NCI-H446 treated with DMSO at 0.1 percent for 48 hours (cell line): ENCODE measurements at regions not wholly inside any gene's neighbourhood (a gene's known extent, or its start where the extent isn't known, plus 50 kb on each side); places are given as distances from the start of the nearest gene placed in this dataset.
"Not testable (repeated sequence)": the region's sequence is repeated elsewhere in the genome, so short reads cannot be mapped to it uniquely, and the experiment has no call there.

Experiments
- DNase-seq: peaks from one replicate; lab custom pipeline; 2025; lab: John Stamatoyannopoulos, UW

DNA sequence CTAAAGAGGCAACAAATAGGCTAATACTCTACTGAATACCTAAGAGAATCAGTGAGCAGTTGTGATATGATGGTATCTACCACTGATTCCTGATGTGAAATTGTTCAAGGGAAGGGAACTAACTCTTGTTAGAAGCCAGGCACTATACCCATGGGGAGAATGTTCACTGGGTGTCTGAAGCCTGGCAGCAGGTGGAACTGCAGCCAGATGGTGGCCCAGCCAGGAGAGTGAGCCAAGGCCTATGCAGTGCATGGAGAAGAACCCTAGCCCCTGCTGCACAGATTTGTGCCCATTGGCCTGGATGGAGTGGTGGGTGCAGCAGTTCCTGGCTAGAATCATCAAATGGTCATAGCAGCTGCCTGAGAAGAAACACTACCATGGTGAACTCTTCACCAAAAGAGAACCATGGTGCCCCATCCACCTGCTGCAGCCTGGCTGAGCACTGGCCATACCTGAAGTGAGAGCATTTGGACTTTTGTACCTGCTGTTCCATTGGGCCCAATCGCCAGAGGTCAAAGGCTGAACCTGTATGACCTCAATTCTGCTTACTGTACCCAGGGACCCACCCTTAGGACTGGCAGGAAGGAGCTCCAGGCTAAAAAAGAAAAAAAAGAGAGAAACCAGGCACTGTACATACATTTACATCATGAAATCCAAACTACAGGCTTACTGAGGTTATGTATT, 118.8 kb upstream of the IVNS1ABP start:
- no peak for DNase-seq

DNA sequence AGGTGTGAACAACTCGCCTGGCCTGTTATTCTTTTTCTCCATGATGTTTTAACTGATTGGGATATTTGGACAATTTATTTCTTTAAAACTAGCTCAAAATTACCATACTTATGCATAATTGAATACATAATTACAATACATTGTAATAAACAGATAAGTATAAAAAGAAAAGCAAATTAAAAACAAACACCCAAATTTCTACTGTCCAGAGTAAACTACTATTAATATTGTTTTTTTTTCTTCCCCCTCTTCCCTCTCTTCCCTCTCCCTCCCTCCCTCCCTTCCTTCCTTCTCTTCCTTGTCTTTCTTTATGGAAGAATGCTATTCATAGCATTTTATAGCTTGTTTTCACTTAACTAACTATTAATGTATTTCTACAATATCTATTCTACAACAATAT, 117.7 kb upstream of the IVNS1ABP start:
- no peak for DNase-seq

DNA sequence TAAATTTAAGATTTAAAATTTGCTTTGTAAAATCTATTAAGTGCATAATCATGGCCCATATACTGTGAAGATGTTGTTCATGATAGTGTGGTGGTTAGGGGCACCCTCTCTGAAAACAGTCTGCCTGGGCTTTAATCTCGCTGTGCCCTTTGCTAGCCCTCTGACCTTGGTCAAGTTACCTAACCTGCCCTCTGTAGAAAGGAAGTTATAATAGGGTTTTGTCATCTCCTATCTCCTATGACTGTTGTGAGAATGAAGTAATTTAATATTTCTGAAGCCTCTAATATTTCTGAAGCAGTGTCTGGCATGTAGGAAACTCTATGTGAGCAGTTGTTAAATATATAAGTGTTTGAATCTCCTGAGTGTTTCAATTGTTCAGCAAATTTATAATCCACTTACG, 116.6 kb upstream of the IVNS1ABP start:
- no peak for DNase-seq

DNA sequence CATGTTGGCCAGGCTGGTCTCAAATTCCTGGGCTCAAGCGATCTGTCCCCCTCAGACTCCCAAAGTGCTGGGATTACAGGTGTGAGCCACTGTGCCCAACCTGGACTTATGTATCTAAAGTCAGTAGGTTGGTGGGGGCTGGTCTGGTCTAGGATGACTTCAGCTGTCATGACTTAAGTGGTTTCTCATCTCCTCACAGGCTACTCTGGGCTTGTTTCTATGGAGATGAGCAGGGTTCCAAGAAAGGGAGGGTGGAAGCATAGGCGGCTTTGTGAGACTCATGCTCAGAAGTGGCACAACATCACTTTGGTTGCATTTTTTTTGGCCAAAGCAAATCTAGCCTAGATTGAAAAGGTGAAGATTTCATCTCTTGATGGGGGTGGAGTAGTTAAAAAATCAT, 115.9 kb upstream of the IVNS1ABP start:
- no peak for DNase-seq

DNA sequence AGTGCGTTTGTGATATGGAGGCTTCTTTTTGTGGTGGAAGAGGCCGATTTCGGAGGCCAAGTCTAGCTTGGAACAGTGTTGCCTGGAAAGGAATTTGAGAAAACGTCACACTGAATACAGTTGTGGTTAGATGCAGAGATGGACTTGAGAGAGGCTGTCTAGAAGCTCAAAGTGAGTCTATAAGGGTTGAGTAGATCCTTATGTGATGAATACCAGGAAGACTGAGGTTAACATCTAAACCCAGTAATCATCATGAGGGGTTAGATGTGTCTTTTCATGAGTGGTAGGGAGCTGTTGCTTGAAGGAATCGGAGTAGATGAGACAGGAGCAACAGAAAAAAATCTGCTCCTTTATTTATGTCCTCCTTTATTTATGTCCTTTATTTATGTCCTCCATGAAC, 114.6 kb upstream of the IVNS1ABP start:
- DNase-seq, result no peak

DNA sequence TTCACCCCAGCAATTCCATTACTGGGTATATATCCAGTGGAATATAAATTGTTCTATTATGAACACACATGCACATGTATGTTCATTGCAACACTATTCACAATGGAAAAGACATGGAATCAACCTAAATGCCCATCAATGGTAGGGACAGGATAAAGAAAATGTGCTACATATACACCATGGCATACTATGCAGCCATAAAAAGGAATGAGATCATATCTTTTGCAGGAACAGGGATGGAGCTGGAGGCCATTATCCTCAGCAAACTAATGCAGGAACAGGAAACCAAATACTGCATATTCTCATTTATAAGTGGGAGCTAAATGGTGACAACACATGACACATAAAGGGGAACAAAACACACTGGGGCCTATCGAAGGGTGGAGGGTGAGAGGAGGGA, 112.6 kb upstream of the IVNS1ABP start:
- DNase-seq, result not testable (repeated sequence)

DNA sequence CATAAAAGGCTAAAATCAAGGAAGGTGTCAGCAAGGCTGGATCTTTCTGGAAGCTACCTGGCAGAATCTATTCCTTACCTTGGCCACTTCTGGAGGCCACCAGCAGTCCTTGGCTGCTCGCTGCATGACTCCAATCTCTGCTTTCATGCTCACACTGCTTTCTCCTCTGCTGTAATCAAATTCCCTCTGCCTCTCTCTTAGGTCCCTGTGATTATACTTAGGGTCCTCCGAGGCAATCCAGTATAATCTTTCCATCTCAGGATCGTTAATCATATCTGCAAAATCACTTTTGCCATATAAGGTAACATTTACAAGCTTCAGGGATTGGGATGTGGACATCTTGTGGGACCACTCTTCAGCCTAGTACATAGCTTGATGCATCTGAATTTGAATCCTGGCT, 110.7 kb upstream of the IVNS1ABP start:
- no peak for DNase-seq

DNA sequence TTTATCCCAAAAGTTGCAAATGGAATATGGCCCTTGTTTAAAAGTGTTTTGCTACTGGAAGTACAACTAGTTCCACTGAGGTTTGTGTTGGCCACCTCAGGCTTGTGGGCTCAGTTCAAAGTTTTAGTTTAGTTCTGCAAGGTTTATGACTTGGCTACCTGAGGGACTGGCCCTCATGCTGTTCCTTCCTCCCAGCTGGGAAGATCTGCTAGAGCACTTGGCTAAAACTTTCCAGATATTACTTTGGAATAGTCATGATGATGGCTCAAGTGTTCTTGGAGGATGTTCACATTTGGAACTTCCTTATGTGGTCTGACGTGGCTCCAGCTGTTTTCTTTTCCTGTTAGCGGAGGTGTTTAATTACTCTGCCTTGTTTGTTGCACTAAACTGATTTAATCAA, 110.2 kb upstream of the IVNS1ABP start:
- DNase-seq, result no peak

DNA sequence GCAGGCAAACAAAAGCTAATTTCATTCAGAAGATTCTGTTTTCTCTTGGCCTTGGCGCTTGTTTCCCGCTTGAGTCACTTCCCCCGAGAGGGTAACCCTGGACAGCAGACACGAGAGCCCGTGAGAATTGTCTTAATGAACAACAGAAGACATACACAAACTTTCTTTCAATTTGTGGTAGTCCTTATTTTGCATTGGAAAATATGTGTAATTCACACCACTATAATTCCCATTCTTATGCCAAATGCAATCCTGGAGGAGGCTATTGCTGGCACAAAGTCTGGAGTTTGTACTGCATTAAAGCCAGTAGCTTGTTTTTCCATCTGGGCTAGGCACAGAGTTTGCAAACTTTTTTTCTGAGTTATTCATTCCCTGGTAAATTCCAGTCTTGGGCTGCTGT, 109.8 kb upstream of the IVNS1ABP start:
- no peak for DNase-seq

DNA sequence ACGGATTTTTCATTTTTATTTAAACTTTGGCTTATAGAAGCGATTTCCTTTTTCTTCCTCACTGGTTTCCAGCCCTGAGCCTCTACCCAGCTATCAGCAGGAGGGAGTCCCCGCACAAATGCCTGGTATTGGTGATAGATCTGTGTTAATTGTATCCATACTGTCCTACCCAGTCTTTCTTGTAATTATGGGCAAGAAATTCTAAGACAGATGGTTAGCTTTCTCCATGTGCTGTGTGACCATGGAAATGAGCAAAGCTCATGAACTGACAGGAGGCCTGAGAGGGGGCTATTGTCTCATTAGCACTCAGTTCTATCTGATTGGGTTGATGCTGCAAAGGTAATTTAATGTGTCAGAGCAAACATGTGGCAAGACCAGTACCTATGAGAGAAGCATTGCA, 108.1 kb upstream of the IVNS1ABP start:
- DNase-seq, result peak; percentile 67

DNA sequence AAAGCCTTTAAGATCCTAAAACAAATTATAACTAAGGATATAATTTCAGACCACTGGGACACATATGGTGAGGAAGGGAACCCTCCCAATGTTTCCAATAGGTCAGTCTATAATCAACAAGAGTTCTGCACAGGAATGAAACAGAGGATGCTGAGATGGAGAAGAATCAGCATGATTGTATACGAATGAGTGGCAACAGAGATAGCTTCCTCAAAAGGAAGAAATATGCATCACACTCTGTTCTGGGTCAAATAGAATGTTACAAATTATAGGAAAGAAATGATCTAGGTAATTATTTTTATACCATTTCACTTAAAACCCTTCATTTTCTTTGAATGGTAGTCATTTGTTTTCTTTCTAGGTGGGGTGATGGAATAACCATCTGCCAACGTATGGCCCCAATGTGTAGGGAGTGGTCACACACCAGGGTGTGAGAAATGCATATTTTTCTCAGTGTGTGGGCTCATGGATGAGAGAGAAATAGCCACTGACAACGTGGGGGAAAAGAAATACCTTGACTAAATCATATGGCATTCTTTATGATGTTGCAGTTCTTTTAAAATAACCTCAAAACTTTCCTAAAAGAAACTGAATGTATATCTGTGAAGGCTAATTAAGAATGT, 104.6 kb upstream of the IVNS1ABP start:
- no peak for DNase-seq

DNA sequence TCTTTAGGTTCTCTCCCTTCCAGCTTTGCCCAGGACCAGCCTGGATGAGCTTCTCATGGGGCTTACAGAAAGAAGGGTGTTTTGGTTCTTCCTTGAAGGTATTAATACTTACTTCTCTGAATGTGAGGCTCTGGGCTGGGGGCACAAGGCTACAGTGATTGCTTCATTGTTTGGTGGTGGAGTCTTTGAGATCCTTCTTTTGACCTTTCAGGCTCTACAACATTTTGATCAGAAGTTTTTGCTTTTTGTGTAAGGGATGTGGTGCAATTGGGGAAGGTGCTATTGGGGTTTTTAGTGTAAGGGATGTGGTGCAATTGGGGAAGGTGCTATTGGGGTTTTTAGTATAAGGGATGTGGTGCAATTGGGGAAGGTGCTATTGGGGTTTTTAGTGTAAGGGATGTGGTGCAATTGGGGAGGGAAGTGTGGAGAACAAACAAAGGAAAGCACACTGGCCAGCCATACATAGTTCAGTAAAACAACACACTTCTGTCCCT, 103.6 kb upstream of the IVNS1ABP start:
- DNase-seq, result no peak

DNA sequence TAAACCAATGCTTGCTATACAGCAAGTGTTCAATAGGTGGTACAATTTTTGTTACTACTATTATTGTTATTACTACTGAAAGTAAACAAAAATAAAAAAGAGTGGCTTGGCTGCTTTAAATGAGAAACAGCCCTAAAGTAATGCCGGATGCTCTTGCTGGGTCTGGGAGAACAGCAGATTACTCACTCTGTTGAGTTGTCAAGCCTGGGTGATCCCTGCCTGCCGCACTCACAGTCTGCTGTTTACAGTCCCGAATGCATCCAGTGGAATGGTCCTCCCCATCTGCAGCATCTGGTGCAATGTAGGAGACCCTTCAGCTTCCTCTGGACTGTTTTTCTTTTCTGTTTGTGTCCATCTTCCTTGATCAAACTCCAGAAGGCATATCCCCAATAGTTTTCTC, 102.7 kb upstream of the IVNS1ABP start:
- no peak for DNase-seq

DNA sequence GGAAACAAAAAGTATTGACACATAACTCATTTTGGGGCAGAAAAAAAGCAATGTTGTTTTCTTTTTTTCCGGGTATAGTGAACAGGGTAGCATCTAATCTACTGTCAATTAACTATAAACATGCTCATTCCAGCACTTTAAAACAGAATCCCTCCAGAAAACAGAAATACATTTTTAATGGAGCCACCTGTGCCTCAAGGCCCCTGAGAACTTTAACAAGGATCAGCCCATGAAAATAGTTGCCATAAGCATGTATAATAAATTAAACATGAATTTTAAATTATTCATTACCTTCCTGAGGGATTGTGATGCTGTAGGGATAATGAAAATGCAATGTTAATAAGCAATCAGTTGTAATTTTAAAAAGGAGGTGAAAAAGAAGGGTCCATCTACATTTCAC, 101.4 kb upstream of the IVNS1ABP start:
- no peak for DNase-seq

DNA sequence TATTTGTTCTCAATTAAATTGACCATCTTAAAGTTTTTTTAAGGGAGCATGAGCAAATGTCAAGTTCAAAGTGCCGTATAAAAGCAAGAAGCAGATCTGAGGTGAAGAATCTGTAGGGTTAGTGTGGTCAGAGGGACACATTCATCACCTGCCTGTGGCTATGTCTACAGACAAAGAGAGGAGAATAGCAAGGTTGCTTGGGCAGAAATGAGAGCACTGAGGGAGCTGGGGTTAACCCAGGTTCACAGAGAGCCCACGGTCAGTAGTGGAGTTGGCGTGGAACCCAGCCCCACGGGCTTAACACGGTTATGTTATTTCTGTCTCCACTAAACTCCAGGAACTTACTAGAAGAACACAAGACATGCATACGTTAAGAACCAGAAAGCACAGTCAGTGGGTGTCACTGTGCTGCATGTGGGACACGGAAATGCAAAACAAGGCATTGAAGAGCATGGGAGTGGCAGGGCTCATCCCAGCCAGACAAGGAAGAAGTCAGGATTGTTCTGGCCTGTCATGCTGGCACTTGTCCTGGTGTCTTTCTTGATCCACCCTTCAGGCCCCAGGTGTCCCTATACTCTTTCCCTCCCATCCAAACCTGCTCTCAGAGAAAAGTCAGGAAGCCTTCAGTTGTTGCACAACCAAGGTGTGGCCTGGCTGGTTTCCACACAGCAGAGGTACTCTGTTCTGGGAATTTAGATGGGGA, 95.5 kb upstream of the IVNS1ABP start:
- no peak for DNase-seq

DNA sequence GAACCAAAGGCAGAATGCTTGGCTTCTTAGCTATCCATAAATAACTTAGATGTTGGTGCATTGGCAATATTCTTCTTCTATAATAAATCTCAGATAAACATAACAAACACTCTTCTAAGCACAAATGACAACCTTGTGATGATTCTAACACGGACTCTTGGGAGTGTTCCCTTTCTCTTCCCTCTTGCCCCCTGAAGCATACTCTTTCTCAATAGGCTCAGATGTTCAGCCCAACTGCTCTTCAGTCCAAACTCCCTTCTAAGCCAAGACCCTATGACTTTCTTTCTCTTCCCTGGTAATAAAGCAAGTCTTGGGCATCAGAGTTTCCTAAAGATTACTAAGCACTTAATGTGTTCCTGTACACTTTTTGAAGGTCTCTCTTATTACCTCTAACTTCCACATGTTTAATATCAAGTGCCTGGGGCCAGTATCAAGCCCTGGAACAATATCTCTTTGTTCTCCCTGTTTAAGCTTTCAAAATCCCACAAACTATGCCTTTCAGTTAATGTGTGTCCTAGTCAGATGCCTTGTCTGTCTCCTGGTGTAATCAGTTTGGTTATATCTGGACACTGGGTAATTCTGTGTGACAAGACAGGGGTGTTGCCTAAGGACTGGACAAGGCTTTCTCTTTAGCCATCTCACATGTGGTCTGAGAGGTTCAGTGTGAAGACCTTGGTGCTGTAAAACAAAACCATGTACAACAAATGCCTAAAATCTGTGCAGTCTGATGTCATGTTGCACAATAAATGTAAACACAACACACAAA, 92.9 kb upstream of the IVNS1ABP start:
- DNase-seq, result no peak

DNA sequence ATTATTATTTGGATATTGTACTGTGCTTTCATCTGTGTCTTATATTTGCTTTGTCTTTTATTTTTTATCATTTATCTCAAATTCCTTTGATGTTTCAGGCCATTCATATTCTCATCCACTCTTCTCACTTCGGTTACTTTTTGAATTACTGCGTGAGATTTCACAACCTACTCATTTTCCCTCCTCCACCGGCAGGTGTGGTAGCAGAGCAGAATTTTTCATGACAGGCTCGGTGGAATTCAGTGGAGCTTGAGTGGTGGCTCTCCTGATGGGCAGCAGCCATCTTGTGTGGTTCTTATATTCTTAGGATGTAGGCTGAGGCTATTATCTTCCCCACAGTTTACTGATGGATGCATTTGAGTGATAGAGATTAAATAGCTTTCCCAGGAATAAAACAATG, 92.3 kb upstream of the IVNS1ABP start:
- DNase-seq, result no peak

DNA sequence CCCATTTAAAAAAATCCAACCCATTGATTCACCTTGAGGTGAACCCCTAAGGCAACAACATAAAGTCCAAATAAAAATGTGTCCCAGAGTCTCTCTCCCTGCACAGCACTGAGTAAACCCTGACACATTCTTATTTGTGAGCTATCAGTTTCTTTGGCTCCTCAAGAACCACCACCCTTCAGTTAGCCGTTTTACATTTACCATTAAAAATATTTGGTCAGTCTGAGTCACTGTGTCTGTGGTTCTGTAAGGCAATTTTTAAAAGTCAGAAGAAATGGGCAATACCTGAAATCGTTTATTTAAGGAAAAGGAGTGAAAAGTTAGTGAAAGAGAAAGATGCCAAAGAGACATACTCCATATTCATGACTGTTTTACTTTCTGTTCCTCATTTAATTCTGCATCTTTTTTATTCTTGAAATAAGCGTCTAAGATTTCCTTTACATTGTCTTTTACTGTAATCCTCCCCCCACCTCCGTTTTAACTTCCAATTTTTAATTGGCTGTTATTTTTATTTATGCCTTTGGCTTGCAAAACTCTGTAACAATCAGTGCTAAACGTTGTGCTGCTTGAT, 91.7 kb upstream of the IVNS1ABP start:
- DNase-seq, result no peak

DNA sequence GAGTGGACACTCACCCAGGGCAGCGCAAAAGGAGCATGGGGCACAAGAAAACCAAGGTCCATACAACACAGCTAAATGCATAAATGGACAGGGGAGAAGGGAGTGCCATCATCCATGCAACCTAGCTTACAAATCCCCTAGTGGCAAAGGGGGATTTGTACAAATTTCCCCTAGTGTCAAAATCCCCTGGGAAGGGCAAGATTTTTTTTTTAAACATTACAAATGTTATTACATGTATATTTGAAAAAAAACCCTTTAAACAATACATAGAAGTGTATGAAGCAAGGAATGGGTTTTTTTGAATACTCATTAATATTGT, 89.6 kb upstream of the IVNS1ABP start:
- no peak for DNase-seq

DNA sequence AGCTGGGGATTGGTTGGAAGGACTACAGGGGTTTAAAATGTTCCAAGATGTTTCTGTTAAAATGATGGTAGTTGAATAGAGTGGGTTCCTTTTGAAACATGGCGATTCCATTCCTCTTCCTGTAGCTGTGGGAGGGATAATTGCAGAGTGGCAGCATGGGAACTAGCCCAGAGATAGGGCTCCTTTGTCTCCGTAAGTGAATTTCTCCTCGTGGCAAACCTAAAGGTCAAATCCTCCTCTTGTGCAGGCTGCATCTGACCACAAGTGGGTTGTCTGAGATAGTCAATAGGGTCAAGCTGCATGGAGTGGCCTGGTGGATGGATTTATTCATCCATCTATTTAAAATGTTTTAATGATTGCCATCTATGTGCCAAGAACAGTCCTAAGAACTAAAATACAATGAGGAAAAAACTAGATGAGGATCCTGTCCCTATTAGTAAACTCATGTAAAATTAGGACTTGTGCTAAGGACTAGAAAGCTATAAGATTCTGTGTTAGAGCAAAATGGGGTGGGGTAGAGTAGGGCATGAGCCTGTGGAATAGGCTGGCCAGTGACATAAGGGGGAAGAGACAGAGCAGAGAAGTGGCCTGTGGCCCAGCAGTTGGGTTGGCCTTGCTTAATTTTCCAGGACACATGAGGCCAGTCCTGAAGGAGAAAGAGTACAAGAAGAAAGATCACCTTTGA, 89.1 kb upstream of the IVNS1ABP start:
- no peak for DNase-seq

DNA sequence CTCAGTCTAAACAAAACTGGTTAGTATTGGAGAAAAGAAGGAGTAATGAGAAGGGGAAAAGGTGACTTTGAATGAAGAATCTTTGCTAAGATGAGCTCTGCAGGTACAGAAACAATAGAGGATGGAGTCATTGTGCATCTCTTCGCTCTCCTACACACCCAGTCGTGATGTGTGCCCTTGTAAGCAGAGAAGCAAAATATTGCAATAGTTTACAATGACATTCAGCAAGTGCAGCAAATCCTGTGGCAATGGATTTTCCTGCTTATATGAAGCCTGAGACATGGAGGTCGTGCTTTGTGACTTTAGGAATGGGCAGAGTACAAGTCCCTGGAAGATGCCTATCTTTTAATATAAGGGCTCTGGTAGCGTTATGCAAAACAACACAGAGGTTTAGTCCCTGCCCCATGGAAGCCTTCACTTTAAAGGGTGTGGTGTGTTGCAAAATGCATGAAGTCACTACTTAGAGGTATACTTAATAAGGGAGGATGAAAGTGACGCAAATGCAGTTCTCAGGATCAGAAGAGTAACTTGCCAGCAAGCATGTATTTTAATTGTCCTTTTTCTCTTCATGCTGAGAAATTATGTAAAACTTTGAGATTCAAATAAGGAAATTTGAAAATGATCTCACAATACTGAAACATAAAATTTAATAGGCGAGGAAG, 88.0 kb upstream of the IVNS1ABP start:
- no peak for DNase-seq
